Vagina (tissue), 2 donors: ENCODE measurements at regions not wholly inside any gene's neighbourhood (a gene's known extent, or its start where the extent isn't known, plus 50 kb on each side); places are given as distances from the start of the nearest gene placed in this dataset.

Source experiments
- POLR2A ChIP-seq, 2 donors: fragments of 450-650 bp; IDR thresholded peaks; one replicate each; pipeline ENCODE4 v1.6.1; 2017; ENCODE audit warnings: antibody characterized with exemption in 2 of 2, mild to moderate bottlenecking in 2 of 2, moderate library complexity in 2 of 2
- POLR2AphosphoS5 ChIP-seq, 2 donors: sonication (generic); formaldehyde crosslinking; IDR thresholded peaks; one replicate each; pipeline ENCODE4 v1.9.0; 2017; ENCODE audit warnings: antibody characterized with exemption in 2 of 2, mild to moderate bottlenecking in 2 of 2, low read depth in 1 of 2; ENCODE audit not compliant: insufficient read depth in 1 of 2
- TF ChIP-seq, protein P1 (sequence below), 3 experiments: fragments of 450-650 bp in 2 of 3; fragments of 200-600 bp in 1 of 3; sonication (generic) in 1 of 3; IDR thresholded peaks; one replicate each; pipeline ENCODE4 v1.5.1; 2017 to 2019; ENCODE audit warnings: antibody characterized with exemption in 3 of 3, mild to moderate bottlenecking in 2 of 3, moderate library complexity in 2 of 3

DNA sequence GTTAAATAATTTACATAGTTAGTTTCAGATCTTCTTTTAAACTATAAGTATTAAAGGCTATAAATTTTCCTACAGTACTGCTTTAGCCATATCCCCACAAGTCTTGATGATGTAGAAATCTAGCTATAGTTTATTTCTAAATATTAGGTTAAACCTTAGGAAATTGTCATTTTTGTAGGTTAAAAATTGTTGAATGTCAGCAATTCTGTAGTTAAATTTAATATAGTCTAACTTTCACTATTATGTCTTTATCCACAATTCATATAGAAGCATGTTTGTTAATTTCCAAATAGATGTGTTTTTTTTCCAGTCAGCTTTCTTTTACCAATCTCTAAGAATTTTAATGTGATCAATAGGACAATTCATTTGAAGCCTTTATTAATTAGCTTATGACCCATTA is 199.7 kb downstream of the ETAA1 start:
- TF ChIP-seq, protein P1, sequence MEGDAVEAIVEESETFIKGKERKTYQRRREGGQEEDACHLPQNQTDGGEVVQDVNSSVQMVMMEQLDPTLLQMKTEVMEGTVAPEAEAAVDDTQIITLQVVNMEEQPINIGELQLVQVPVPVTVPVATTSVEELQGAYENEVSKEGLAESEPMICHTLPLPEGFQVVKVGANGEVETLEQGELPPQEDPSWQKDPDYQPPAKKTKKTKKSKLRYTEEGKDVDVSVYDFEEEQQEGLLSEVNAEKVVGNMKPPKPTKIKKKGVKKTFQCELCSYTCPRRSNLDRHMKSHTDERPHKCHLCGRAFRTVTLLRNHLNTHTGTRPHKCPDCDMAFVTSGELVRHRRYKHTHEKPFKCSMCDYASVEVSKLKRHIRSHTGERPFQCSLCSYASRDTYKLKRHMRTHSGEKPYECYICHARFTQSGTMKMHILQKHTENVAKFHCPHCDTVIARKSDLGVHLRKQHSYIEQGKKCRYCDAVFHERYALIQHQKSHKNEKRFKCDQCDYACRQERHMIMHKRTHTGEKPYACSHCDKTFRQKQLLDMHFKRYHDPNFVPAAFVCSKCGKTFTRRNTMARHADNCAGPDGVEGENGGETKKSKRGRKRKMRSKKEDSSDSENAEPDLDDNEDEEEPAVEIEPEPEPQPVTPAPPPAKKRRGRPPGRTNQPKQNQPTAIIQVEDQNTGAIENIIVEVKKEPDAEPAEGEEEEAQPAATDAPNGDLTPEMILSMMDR (IDR thresholded peaks at IDR 0.05): no peak
- TF ChIP-seq POLR2A (IDR thresholded peaks at IDR 0.05): no peak
- TF ChIP-seq POLR2AphosphoS5 (IDR thresholded peaks at IDR 0.05; ENCODE audit: insufficient read depth in 1 of 2, low read depth in 1 of 2): no peak
